ENCODE measurements at regions not wholly inside any gene's neighbourhood (a gene's known extent, or its start where the extent isn't known, plus 50 kb on each side); places are given as distances from the start of the nearest gene placed in this dataset.

DNA sequence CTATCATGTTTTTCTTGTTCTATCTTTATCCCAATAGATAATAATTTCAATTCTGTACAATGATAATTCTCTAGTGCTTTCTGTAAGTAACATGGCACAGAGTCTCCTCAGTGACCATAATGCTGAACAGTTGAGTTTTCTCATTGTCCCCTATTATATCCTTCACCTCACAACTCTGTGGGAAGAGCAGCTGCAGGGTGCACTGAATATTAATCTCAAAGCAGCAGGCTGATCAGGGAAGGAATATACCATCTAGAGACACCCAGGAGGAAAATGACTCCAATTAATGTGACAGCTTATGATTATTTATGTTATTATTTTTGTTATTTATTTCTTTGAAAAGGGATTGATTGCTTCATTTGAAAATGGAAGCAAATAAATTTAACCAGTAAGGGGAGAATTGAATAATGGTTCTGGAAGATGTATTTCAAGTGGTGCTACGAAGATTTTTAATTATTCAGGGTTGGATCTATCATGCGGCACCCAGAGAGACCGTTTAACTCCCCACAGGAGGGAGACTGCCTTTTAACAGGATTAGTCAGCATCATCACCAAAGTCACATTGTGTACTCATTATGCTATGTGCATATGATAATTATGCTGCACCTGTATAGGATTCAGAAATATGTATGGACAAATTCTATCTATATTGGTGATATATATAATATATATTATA is 1015.7 kb upstream of the GOT2 start:
- Histone ChIP-seq H3K4me2 (no peak overlapping the region), H3K9me3 (no peaks in the 10 kb centered on the region), H3K27ac (no peak overlapping the region), H3K4me3 (no peak overlapping the region), H3K4me1 (no peaks in the 10 kb centered on the region)
- CTCF ChIA-PET: no interaction called here
- FAIRE-seq: no peak
- POLR2A ChIA-PET: no interaction called here
- no peak for ATAC-seq
- no peak for TF ChIP-seq ELK1 (IDR thresholded peaks at IDR 0.05; ENCODE audit: low read depth, low read length)
- TF ChIP-seq FOSL2 (IDR thresholded peaks at IDR 0.05): no peak
- no peak for TF ChIP-seq FOSL2 (CRISPR knock-in tag; IDR thresholded peaks at IDR 0.05)
- TF ChIP-seq CEBPB (IDR thresholded peaks at IDR 0.05): no peak
- TF ChIP-seq HDAC2 (IDR thresholded peaks at IDR 0.05): no peak
- no peak for TF ChIP-seq CHD2 (IDR thresholded peaks at IDR 0.05; ENCODE audit: low read length, partially characterized antibody)
- TF ChIP-seq JUN (IDR thresholded peaks at IDR 0.05): no peak
- no peak for TF ChIP-seq RFX5 (IDR thresholded peaks at IDR 0.05)
- no peak for DNase-seq (ENCODE audit: low read depth in 1 of 2, low spot score in 1 of 2)
- 59% methylated on average over 3 of the region's 3 CpGs for WGBS (ENCODE audit: missing lambda C conversion rate)

DNA sequence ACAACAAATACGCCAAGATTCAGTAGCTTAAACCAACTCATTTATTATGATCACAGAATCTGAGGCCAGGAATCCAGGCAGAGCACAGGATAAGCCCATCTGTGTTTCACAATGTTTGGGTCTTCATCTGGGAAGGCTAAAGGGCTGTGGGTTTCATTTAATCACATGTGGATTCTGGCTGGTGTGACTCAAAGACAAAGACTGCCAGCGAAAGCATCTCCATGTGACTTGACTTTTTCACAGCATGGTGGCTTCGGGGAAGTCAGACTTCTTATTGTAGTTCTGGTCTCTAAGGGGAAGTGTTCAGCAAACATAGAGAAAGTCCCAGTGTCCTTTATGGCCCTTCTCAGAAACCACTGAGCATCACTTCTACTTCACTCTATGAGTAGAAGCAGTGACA is 1014.4 kb upstream of the GOT2 start:
- no peak for FAIRE-seq
- Histone ChIP-seq H3K4me2 (no peak overlapping the region), H3K9me3 (no peaks in the 10 kb centered on the region), H3K4me1 (no peaks in the 10 kb centered on the region), H3K27ac (no peak overlapping the region), H3K4me3 (no peak overlapping the region)
- DNase-seq (ENCODE audit: low read depth in 1 of 2, low spot score in 1 of 2): no peak
- ATAC-seq: no peak
- TF ChIP-seq ZNF302 (CRISPR knock-in tag; IDR thresholded peaks at IDR 0.05) (no peak), CEBPB (IDR thresholded peaks at IDR 0.05) (no peak), MAFK (IDR thresholded peaks at IDR 0.05; ENCODE audit: partially characterized antibody) (no peak), MAZ (IDR thresholded peaks at IDR 0.05; ENCODE audit: borderline replicate concordance, low read depth, low read length) (no peak), HOXB13 (CRISPR knock-in tag; IDR thresholded peaks at IDR 0.05; ENCODE audit: low read depth) (no peak), ATOH8 (CRISPR knock-in tag; IDR thresholded peaks at IDR 0.05; ENCODE audit: low read depth) (no peak), SMC3 (IDR thresholded peaks at IDR 0.05) (no peak), KDM1A (IDR thresholded peaks at IDR 0.05; ENCODE audit: low read depth) (no peak), POLR2A (IDR thresholded peaks at IDR 0.05; ENCODE audit: low read length) (no peak), CHD2 (IDR thresholded peaks at IDR 0.05; ENCODE audit: low read length, partially characterized antibody) (no peak), BHLHE40 (IDR thresholded peaks at IDR 0.05; ENCODE audit: low read depth, low read length) (no peak), JUNB (IDR thresholded peaks at IDR 0.05) (no peak)
- CTCF ChIA-PET: interaction anchor here (1.0 kb wide), 1 partner anchor 113 kb away, joined by 3 read pairs; no protein-coding TSS in a partner anchor
- POLR2A ChIA-PET: no interaction called here
- WGBS (ENCODE audit: missing lambda C conversion rate): 43% methylated on average over 3 of the region's 3 CpGs

DNA sequence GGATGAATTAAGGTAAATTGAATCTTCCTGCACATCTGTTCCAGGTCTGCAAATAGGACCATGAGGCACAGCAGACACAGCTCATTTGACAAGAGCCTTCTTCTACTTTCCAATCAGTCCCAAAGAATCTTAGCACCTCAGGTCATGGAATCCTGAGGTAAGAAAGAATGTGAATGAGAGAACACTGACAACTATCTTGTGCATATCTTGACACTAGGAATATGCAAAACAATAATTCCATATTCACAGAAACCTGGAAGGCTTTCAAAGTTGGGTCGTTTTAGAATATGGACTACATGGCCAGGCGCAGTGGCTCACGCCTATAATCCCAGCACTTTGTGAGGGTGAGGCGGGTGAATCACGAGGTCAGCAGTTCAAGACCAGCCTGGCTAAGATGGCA is 1009.4 kb upstream of the GOT2 start:
- ATAC-seq (no peak), DNase-seq (ENCODE audit: low read depth in 1 of 2, low spot score in 1 of 2) (no peak), FAIRE-seq (no peak)
- POLR2A ChIA-PET: no interaction called here
- CTCF ChIA-PET: no interaction called here
- no peaks in the 10 kb centered on the region for H3K9me3 ChIP-seq
- WGBS (ENCODE audit: missing lambda C conversion rate): 70% methylated on average over 5 of the region's 5 CpGs
- TF ChIP-seq KDM1A (IDR thresholded peaks at IDR 0.05; ENCODE audit: low read depth) (no peak), CBX2 (IDR thresholded peaks at IDR 0.05; ENCODE audit: borderline replicate concordance, low read depth) (no peak), CHD4 (IDR thresholded peaks at IDR 0.05; ENCODE audit: borderline replicate concordance) (no peak), NR3C1 (IDR thresholded peaks at IDR 0.05) (no peak), MAZ (IDR thresholded peaks at IDR 0.05; ENCODE audit: borderline replicate concordance, low read depth, low read length) (no peak), POLR2A (IDR thresholded peaks at IDR 0.05; ENCODE audit: low read length) (no peak), CHD2 (IDR thresholded peaks at IDR 0.05; ENCODE audit: low read length, partially characterized antibody) (no peak), ELK1 (IDR thresholded peaks at IDR 0.05; ENCODE audit: low read depth, low read length) (no peak)
- TF ChIP-seq, protein P1, sequence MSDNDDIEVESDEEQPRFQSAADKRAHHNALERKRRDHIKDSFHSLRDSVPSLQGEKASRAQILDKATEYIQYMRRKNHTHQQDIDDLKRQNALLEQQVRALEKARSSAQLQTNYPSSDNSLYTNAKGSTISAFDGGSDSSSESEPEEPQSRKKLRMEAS (IDR thresholded peaks at IDR 0.05): no peak
- H3K4me1 ChIP-seq: no peaks in the 10 kb centered on the region
- no peak overlapping the region for H3K4me2 ChIP-seq
- no peak overlapping the region for H3K27ac ChIP-seq
- H3K4me3 ChIP-seq: no peak overlapping the region
